Fibroblast of lung (primary cell): ENCODE measurements at regions not wholly inside any gene's neighbourhood (a gene's known extent, or its start where the extent isn't known, plus 50 kb on each side); places are given as distances from the start of the nearest gene placed in this dataset.

Experiments
- DNase-seq, 2 donors: peaks; one replicate each; pipeline versions ENCODE4 v3.0.0 to v3.0.0-alpha.2; 2010; ENCODE audit warnings: low read depth in 2 of 2
- H2AFZ ChIP-seq: 2 replicates; pipeline ENCODE4 v1.5.1; 2012; ENCODE audit warnings: low read length, control low read depth, inconsistent platforms
- H3K27ac ChIP-seq: 2 replicates; pipeline ENCODE4 v1.5.1; 2011; ENCODE audit warnings: low read length, control low read depth; ENCODE audit not compliant: insufficient read depth
- H3K27me3 ChIP-seq: 2 replicates; pipeline ENCODE4 v1.5.1; 2011; ENCODE audit warnings: mild to moderate bottlenecking, low read length; ENCODE audit not compliant: control insufficient read depth, insufficient read depth
- H3K36me3 ChIP-seq: 2 replicates; pipeline ENCODE4 v1.5.1; 2011; ENCODE audit warnings: low read length; ENCODE audit not compliant: control insufficient read depth, insufficient read depth
- H3K4me1 ChIP-seq: 2 replicates; pipeline ENCODE4 v1.5.1; 2011; ENCODE audit warnings: low read length; ENCODE audit not compliant: control insufficient read depth, insufficient read depth; ENCODE audit errors: extremely low read depth
- H3K4me2 ChIP-seq: 2 replicates; pipeline ENCODE4 v1.5.1; 2011; ENCODE audit warnings: low read length, control low read depth; ENCODE audit not compliant: insufficient read depth; ENCODE audit errors: extremely low read depth
- H3K4me3 ChIP-seq, 4 experiments: fragments of 200-600 bp in 1 of 4; sonication (generic) in 1 of 4; replicated peaks in 1 of 4; 2 replicates each; pipeline ENCODE4 v1.5.1; 2011 to 2016; ENCODE audit warnings: low read length in 4 of 4, low read depth in 3 of 4, mild to moderate bottlenecking in 3 of 4, control low read depth in 2 of 4, inconsistent platforms in 1 of 4, mixed read lengths in 1 of 4; ENCODE audit not compliant: insufficient read depth in 1 of 4; ENCODE audit errors: control extremely low read depth in 1 of 4
- H3K79me2 ChIP-seq: 2 replicates; pipeline ENCODE4 v1.5.1; 2012; ENCODE audit warnings: mild to moderate bottlenecking, low read length, inconsistent platforms; ENCODE audit not compliant: control insufficient read depth, insufficient read depth
- H3K9ac ChIP-seq: 2 replicates; pipeline ENCODE4 v1.5.1; 2011; ENCODE audit warnings: mild to moderate bottlenecking, low read length, control low read depth; ENCODE audit not compliant: insufficient read depth
- H3K9me3 ChIP-seq: 2 replicates; pipeline ENCODE4 v1.5.1; 2012; ENCODE audit warnings: low read depth, low read length; ENCODE audit not compliant: control insufficient read depth, insufficient read depth
- H4K20me1 ChIP-seq: 2 replicates; pipeline ENCODE4 v1.5.1; 2011; ENCODE audit warnings: low read length; ENCODE audit not compliant: control insufficient read depth, insufficient read depth; ENCODE audit errors: extremely low read depth
- EZH2 ChIP-seq: IDR thresholded peaks from 2 replicates; pipeline ENCODE4 v1.5.1; 2012; ENCODE audit warnings: low read length, control low read depth, mild to moderate bottlenecking; ENCODE audit errors: missing control alignments
- TF ChIP-seq, protein P1 (sequence below), 2 donors: IDR thresholded peaks in 1 of 2; conservative IDR thresholded peaks in 1 of 2; 1 replicate in 1 of 2; 2 replicates in 1 of 2; pipeline ENCODE4 v1.5.1; 2011 to 2012; ENCODE audit warnings: low read length in 2 of 2, control low read depth in 1 of 2, inconsistent platforms in 1 of 2, low read depth in 1 of 2, mild to moderate bottlenecking in 1 of 2

GRCh38 chr10:62538606-62539005 is 164.4 kb downstream of the ZNF365 start:
- H3K9me3 ChIP-seq = no peaks in the 10 kb centered on the region
- H3K27me3 ChIP-seq = no peaks in the 10 kb centered on the region
- no peaks in the 10 kb centered on the region for H3K79me2 ChIP-seq
- no peak overlapping the region for H2AFZ ChIP-seq
- H3K36me3 ChIP-seq = no peaks in the 10 kb centered on the region
- no peaks in the 10 kb centered on the region for H3K4me1 ChIP-seq
- H4K20me1 ChIP-seq = no peaks in the 10 kb centered on the region
- no peak for DNase-seq
- no peak overlapping the region for H3K4me3 ChIP-seq
- no peak overlapping the region for H3K27ac ChIP-seq
- TF ChIP-seq EZH2 = no peak
- TF ChIP-seq, protein P1, sequence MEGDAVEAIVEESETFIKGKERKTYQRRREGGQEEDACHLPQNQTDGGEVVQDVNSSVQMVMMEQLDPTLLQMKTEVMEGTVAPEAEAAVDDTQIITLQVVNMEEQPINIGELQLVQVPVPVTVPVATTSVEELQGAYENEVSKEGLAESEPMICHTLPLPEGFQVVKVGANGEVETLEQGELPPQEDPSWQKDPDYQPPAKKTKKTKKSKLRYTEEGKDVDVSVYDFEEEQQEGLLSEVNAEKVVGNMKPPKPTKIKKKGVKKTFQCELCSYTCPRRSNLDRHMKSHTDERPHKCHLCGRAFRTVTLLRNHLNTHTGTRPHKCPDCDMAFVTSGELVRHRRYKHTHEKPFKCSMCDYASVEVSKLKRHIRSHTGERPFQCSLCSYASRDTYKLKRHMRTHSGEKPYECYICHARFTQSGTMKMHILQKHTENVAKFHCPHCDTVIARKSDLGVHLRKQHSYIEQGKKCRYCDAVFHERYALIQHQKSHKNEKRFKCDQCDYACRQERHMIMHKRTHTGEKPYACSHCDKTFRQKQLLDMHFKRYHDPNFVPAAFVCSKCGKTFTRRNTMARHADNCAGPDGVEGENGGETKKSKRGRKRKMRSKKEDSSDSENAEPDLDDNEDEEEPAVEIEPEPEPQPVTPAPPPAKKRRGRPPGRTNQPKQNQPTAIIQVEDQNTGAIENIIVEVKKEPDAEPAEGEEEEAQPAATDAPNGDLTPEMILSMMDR (conservative IDR thresholded peaks at IDR 0.05 in 1 of 2, IDR thresholded peaks at IDR 0.05 in 1 of 2; ENCODE audit: low read depth in 1 of 2, low read length in 2 of 2) = no peak
- no peak overlapping the region for H3K9ac ChIP-seq
- no peak overlapping the region for H3K4me2 ChIP-seq

- Histone ChIP-seq H3K4me3 (no peak overlapping the region), H4K20me1 (no peaks in the 10 kb centered on the region), H3K79me2 (no peaks in the 10 kb centered on the region), H3K36me3 (no peaks in the 10 kb centered on the region), H3K27ac (no peak overlapping the region), H3K9ac (no peak overlapping the region), H3K4me2 (no peak overlapping the region), H3K4me1 (peaks cover 2% of the 10 kb centered on the region), H3K9me3 (no peaks in the 10 kb centered on the region), H3K27me3 (no peaks in the 10 kb centered on the region), H2AFZ (no peak overlapping the region)
- TF ChIP-seq, protein P1 (conservative IDR thresholded peaks at IDR 0.05 in 1 of 2, IDR thresholded peaks at IDR 0.05 in 1 of 2; ENCODE audit: low read depth in 1 of 2, low read length in 2 of 2) = no peak
- TF ChIP-seq EZH2 = no peak
- DNase-seq = no peak
Observed at GRCh38 chr10:62540389-62540788, 166.2 kb downstream of the ZNF365 start.

GRCh38 chr10:62541811-62542210 is 167.6 kb downstream of the ZNF365 start:
- no peak overlapping the region for H3K4me2 ChIP-seq
- TF ChIP-seq EZH2 = no peak
- TF ChIP-seq, protein P1 (conservative IDR thresholded peaks at IDR 0.05 in 1 of 2, IDR thresholded peaks at IDR 0.05 in 1 of 2; ENCODE audit: low read depth in 1 of 2, low read length in 2 of 2) = no peak
- no peak overlapping the region for H3K4me3 ChIP-seq
- H2AFZ ChIP-seq = no peak overlapping the region
- H3K36me3 ChIP-seq = no peaks in the 10 kb centered on the region
- H3K9ac ChIP-seq = no peak overlapping the region
- H3K27ac ChIP-seq = no peak overlapping the region
- H3K4me1 ChIP-seq = peaks cover 2% of the 10 kb centered on the region
- no peaks in the 10 kb centered on the region for H4K20me1 ChIP-seq
- no peaks in the 10 kb centered on the region for H3K9me3 ChIP-seq
- DNase-seq = no peak
- no peaks in the 10 kb centered on the region for H3K79me2 ChIP-seq
- no peaks in the 10 kb centered on the region for H3K27me3 ChIP-seq
